ENCODE measurements at regions not wholly inside any gene's neighbourhood (a gene's known extent, or its start where the extent isn't known, plus 50 kb on each side); places are given as distances from the start of the nearest gene placed in this dataset.

DNA sequence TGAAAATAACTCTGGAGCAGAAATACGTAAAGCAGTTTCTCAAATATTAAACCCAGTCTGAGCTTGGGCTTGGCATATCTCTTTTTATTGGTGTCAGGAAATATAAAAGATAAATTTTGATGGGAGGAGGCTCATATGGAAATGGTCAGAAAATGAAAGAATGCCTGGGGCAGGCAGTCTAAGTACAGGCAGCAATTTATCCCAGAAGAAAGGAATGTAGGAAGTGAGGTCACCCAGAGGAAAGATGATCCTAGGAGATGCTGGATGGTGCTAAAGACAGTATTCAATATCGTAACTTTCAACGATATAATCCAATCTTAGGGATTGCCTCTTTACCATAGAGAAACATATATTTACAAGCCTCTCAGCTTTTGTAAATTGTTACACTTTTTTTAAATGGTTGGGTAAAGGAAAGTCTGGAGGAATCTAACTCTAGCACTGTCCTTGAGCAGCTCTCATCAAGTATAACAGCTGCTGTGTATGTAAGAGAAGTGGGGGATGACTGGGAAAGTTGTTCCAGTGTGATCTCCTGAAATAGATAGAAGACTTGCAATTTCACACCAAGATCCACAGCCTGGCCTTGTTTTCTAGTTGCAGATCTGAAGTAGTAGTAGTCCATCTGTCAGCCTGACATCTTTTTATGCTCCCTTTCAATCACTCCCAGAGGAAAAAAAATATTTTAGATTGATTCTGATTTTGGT lies 256.9 kb upstream of the SASH1 start (continued):
- TF ChIP-seq, protein P1, sequence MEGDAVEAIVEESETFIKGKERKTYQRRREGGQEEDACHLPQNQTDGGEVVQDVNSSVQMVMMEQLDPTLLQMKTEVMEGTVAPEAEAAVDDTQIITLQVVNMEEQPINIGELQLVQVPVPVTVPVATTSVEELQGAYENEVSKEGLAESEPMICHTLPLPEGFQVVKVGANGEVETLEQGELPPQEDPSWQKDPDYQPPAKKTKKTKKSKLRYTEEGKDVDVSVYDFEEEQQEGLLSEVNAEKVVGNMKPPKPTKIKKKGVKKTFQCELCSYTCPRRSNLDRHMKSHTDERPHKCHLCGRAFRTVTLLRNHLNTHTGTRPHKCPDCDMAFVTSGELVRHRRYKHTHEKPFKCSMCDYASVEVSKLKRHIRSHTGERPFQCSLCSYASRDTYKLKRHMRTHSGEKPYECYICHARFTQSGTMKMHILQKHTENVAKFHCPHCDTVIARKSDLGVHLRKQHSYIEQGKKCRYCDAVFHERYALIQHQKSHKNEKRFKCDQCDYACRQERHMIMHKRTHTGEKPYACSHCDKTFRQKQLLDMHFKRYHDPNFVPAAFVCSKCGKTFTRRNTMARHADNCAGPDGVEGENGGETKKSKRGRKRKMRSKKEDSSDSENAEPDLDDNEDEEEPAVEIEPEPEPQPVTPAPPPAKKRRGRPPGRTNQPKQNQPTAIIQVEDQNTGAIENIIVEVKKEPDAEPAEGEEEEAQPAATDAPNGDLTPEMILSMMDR (IDR thresholded peaks at IDR 0.05; ENCODE audit: control extremely low read depth in 1 of 3, insufficient read depth in 1 of 3, low read depth in 1 of 3, low read length in 3 of 3): no peak

All from H1 (cell line).